MG63 (cell line): ENCODE measurements at regions not wholly inside any gene's neighbourhood (a gene's known extent, or its start where the extent isn't known, plus 50 kb on each side); places are given as distances from the start of the nearest gene placed in this dataset.

ENCODE experiments used
- DNase-seq: peaks from one replicate; pipeline ENCODE4 v3.0.0-alpha.2; 2020
- H3K27me3 ChIP-seq: fragments of 250-450 bp; sonication (Bioruptor Pico); 2 replicates; pipeline ENCODE4 v1.5.1; 2020; ENCODE audit warnings: mild to moderate bottlenecking, moderate library complexity
- H3K36me3 ChIP-seq: fragments of 250-450 bp; sonication (Bioruptor Pico); 2 replicates; pipeline ENCODE4 v1.5.1; 2020; ENCODE audit warnings: mild to moderate bottlenecking, moderate library complexity
- H3K4me3 ChIP-seq: fragments of 250-450 bp; sonication (Bioruptor Pico); 2 replicates; pipeline ENCODE4 v1.5.1; 2020; ENCODE audit warnings: mild to moderate bottlenecking, moderate library complexity
- H3K9me3 ChIP-seq: fragments of 250-450 bp; sonication (Bioruptor Pico); 2 replicates; pipeline ENCODE4 v1.5.1; 2020; ENCODE audit warnings: mild to moderate bottlenecking, moderate library complexity

DNA sequence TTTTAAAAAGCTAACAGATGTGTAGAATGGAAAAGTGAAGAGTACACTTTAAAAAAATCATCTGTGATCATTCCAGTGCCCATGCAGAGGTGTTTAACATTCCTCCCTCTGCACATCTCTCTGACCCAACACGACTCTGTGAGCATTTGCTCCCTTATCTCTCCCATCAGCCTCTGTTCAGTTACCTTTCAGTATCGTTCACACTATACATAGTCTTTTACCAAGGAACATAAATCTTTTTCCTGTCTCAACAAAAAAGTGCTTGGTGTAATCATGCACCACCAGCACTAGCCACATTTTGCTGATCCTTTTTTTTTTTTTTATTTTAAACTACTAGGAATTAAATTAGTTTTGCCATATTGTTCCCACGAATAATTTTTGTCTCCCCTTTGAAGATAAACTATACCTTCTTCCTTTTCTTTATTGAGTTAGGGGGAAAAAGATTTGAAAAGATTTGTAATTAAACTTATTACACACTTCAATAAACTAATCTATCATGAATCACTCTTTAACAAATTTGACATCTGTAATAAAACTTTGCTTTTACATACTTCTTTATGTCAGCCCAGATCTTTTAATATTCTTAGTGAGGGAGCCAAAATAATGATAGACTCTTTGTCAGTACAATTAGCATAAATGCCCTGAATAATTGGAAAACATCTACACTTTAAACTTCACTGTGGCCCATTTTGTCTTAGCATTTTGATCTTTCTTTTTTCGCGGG is 489.8 kb upstream of the FANCL start:
- Histone ChIP-seq H3K27me3 (no peaks in the 10 kb centered on the region; the same call in 1 of the 2 replicates), H3K9me3 (no peaks in the 10 kb centered on the region), H3K36me3 (no peaks in the 10 kb centered on the region), H3K4me3 (no peak overlapping the region)
- DNase-seq, result no peak

DNA sequence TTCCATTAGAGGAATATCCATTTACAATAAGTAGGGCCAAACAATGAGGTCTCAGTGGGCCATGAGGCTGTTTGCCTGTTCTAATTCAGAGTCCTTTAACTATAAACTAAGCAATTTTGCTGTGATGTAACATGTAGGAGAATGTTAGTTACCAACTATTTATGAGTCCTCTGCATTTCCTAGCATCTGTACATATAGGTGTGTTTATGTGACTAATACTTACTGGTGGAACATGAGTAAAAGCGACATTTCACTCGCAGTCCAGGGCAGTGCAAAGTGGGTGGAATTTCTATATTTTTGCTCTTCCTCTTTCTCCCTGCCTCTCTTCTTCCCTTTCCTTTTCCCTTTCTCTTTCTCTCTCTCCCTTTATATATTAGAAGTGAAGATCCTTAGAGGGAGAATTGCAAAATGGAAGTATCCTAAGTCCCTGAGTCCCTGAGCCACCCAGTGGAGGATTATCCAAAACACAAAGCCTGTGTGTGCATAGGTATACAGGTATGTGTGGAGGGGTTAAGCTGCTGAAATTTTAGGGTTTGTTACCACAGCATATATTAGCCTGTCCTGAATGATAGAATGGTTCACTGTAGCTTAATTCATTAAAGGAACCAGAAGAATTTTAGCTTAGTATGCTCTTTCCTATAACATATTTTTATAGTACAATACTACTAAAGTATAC is 487.0 kb upstream of the FANCL start:
- H3K27me3 ChIP-seq, result no peaks in the 10 kb centered on the region; the same call in 1 of the 2 replicates
- DNase-seq, result no peak
- no peak overlapping the region for H3K4me3 ChIP-seq
- H3K36me3 ChIP-seq, result no peaks in the 10 kb centered on the region
- no peaks in the 10 kb centered on the region for H3K9me3 ChIP-seq

DNA sequence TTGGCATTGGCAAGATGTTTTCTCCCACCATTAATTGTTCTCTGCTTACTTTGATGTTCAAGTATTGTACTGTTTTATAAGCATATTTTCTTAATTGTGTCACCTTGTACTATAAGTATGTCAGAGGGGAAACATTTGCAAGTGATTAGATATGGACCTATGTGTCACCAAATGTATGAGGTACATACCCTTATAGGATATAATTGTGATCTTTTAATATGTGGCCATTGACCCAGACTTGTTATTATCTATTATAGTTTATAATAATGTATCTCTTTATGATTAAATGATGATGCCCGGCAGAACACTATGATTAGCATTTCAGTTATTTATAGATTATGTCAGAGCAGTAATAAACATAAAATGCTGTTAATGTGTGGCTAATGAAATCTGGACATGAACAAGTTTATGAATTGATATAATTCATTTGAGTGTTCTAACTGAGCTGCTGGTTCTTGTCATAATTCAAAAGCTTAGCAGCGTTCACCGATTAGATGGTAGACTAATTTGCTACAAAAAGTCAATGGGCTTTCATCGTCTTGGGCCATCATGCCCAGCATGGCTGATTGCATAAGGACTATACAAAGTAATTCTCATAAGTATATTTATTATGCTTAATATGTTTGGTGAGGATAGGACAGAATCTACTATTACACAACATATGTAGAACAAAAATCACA is 480.9 kb upstream of the FANCL start:
- no peaks in the 10 kb centered on the region for H3K9me3 ChIP-seq
- H3K36me3 ChIP-seq, result no peaks in the 10 kb centered on the region
- no peak for DNase-seq
- H3K4me3 ChIP-seq, result no peak overlapping the region
- H3K27me3 ChIP-seq, result no peaks in the 10 kb centered on the region

- Histone ChIP-seq H3K4me3 (no peak overlapping the region), H3K27me3 (peaks cover 2% of the 10 kb centered on the region; the same call in 1 of the 2 replicates), H3K36me3 (no peaks in the 10 kb centered on the region), H3K9me3 (no peaks in the 10 kb centered on the region)
- DNase-seq, result no peak
Observed at GRCh38 chr2:58720770-58721697, 479.9 kb upstream of the FANCL start.

GRCh38 chr2:58720033-58720769 is 479.1 kb upstream of the FANCL start:
- Histone ChIP-seq H3K36me3 (no peaks in the 10 kb centered on the region), H3K27me3 (peaks cover 2% of the 10 kb centered on the region), H3K4me3 (no peak overlapping the region), H3K9me3 (no peaks in the 10 kb centered on the region)
- DNase-seq, result no peak

DNA sequence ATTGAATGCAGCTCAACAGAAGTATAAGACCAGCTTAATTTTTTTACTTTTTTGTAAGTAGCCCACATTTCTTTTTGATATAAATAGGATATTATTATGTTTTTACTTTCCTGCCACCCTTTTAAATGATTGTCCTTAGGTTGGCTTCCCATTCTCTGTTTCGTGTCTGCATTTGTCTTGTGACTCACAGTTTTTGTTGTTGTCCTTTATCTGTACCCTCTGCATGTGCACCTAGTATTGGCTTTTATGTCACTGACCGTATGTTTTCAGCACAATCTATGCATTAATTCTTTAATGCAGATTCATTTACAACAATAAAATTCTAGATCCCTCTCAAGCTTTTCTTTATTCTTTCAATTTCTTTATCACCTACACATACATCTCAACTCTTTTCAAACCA is 474.2 kb upstream of the FANCL start:
- DNase-seq, result no peak
- Histone ChIP-seq H3K9me3 (no peaks in the 10 kb centered on the region), H3K36me3 (no peaks in the 10 kb centered on the region), H3K4me3 (no peak overlapping the region), H3K27me3 (peaks cover 2% of the 10 kb centered on the region)

DNA sequence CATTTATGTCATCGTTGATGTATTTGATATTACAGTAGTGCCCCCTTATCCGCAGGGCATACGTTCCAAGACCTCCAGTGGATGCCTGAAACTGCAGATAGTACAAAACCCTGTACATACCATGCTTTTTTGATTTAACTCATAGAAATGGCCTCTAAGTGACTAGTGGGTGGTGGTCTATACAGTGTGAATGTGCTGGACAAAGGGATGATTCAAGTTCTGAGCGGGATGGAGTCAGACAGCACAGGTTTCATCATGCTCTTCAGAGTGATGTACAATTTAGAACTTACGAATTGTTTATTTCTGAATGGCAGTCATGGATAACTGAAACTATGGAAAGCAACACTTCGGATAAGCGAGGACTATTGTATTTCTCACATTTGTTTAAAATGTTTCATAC is 473.1 kb upstream of the FANCL start:
- H3K9me3 ChIP-seq, result no peaks in the 10 kb centered on the region
- H3K27me3 ChIP-seq, result peaks cover 2% of the 10 kb centered on the region
- no peaks in the 10 kb centered on the region for H3K36me3 ChIP-seq
- no peak overlapping the region for H3K4me3 ChIP-seq
- DNase-seq, result no peak

DNA sequence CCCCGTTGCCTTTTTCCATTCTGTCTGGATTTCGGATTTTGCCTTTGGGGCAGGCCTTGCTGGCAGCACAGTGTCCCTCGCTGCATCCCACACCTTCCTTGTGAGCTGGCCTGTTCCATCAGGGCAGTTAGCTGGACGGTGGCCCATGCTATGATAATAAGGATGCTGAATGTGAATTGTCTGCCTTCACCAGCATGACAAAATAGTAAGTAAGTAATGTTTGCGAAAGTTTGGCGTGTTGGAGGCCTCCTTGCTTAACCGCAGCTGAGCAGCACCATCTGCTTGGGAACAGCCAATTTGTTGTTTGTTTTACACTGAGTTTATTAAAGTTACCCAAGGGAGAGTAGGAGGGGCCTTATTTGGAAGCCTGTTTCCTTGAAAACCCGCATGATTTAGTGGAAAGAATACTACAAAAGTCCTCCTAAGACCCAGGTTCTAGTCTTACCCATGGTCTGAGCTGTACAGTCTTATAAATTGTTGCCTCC is 469.7 kb upstream of the FANCL start:
- DNase-seq, result no peak
- Histone ChIP-seq H3K9me3 (no peaks in the 10 kb centered on the region), H3K36me3 (no peaks in the 10 kb centered on the region), H3K27me3 (no peaks in the 10 kb centered on the region; the same call in none of the 2 replicates), H3K4me3 (no peak overlapping the region)

- H3K4me3 ChIP-seq, result no peak overlapping the region
- no peak for DNase-seq
- no peaks in the 10 kb centered on the region for H3K36me3 ChIP-seq
- H3K27me3 ChIP-seq, result no peaks in the 10 kb centered on the region; the same call in 1 of the 2 replicates
- H3K9me3 ChIP-seq, result no peaks in the 10 kb centered on the region
Observed at GRCh38 chr2:58709687-58710354, 468.7 kb upstream of the FANCL start.

DNA sequence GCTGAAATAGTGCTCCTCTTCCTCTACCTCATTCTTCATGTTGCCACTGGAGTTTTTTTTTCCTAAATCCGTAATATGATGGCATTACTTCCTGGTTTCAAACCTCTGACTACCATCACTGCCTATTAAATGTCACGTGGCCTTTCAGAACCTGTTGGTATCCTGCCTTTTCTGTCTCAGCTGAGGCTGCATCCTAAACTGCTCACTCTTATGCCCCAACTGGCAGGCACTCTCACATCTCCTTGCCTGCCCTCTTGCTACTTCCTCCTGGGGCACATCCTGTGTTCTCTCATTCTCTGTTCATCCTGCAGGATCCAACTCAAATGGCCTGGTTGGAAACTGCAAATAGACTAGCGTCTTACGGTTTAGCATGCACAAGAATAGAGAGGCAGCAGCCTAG is 468.1 kb upstream of the FANCL start:
- no peaks in the 10 kb centered on the region; the same call in 1 of the 2 replicates for H3K27me3 ChIP-seq
- H3K9me3 ChIP-seq, result no peaks in the 10 kb centered on the region
- H3K36me3 ChIP-seq, result no peaks in the 10 kb centered on the region
- no peak for DNase-seq
- H3K4me3 ChIP-seq, result no peak overlapping the region

GRCh38 chr2:58708565-58708964 is 467.4 kb upstream of the FANCL start:
- no peaks in the 10 kb centered on the region for H3K9me3 ChIP-seq
- no peak for DNase-seq
- no peak overlapping the region for H3K4me3 ChIP-seq
- H3K36me3 ChIP-seq, result no peaks in the 10 kb centered on the region
- H3K27me3 ChIP-seq, result no peaks in the 10 kb centered on the region; the same call in 1 of the 2 replicates

- Histone ChIP-seq H3K9me3 (no peaks in the 10 kb centered on the region), H3K36me3 (no peaks in the 10 kb centered on the region), H3K27me3 (no peaks in the 10 kb centered on the region; the same call in 1 of the 2 replicates), H3K4me3 (no peak overlapping the region)
- no peak for DNase-seq
Observed at GRCh38 chr2:58702302-58702885, 461.3 kb upstream of the FANCL start.

GRCh38 chr2:58701688-58702301 is 460.7 kb upstream of the FANCL start:
- Histone ChIP-seq H3K4me3 (no peak overlapping the region), H3K36me3 (no peaks in the 10 kb centered on the region), H3K27me3 (no peaks in the 10 kb centered on the region; the same call in 1 of the 2 replicates), H3K9me3 (no peaks in the 10 kb centered on the region)
- no peak for DNase-seq

GRCh38 chr2:58700591-58700990 is 459.5 kb upstream of the FANCL start:
- H3K9me3 ChIP-seq, result no peaks in the 10 kb centered on the region
- DNase-seq, result no peak

GRCh38 chr2:58699411-58699810 is 458.3 kb upstream of the FANCL start:
- no peaks in the 10 kb centered on the region for H3K36me3 ChIP-seq
- H3K4me3 ChIP-seq, result no peak overlapping the region
- no peaks in the 10 kb centered on the region for H3K27me3 ChIP-seq
- H3K9me3 ChIP-seq, result no peaks in the 10 kb centered on the region
- no peak for DNase-seq

More at GRCh38 chr2:58700591-58700990, 459.5 kb upstream of the FANCL start:
- H3K27me3 ChIP-seq, result no peaks in the 10 kb centered on the region
- no peaks in the 10 kb centered on the region for H3K36me3 ChIP-seq
- no peak overlapping the region for H3K4me3 ChIP-seq
